ENCODE measurements at regions not wholly inside any gene's neighbourhood (a gene's known extent, or its start where the extent isn't known, plus 50 kb on each side); places are given as distances from the start of the nearest gene placed in this dataset.
"Not testable (repeated sequence)": the region's sequence is repeated elsewhere in the genome, so short reads cannot be mapped to it uniquely, and the experiment has no call there.

DNA sequence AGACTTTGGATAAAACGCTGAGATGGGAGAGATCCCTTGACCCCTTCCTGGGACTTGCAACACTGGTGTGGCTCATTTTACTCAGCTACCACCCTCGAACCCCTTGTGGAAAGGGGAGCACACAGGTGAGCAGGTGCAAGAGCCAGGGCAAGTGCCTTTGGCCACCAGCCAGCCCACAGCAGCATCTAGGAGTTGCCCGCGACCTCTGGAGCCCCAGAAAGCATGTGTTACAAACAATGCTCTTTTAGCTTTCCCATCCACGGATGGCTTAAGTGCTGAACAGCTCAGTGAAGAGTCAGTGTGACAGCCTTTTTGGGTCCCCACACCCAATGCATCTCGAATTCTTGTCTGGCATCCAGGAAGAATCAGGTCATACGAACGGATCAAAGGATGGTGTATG is 197.8 kb downstream of the MEMO1 start:
- DNase-seq (ENCODE audit: low read depth) = no peak
- TF ChIP-seq, protein P1, sequence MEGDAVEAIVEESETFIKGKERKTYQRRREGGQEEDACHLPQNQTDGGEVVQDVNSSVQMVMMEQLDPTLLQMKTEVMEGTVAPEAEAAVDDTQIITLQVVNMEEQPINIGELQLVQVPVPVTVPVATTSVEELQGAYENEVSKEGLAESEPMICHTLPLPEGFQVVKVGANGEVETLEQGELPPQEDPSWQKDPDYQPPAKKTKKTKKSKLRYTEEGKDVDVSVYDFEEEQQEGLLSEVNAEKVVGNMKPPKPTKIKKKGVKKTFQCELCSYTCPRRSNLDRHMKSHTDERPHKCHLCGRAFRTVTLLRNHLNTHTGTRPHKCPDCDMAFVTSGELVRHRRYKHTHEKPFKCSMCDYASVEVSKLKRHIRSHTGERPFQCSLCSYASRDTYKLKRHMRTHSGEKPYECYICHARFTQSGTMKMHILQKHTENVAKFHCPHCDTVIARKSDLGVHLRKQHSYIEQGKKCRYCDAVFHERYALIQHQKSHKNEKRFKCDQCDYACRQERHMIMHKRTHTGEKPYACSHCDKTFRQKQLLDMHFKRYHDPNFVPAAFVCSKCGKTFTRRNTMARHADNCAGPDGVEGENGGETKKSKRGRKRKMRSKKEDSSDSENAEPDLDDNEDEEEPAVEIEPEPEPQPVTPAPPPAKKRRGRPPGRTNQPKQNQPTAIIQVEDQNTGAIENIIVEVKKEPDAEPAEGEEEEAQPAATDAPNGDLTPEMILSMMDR (conservative IDR thresholded peaks at IDR 0.05; ENCODE audit: control insufficient read depth, insufficient read depth, low read depth, low read length) = no peak

GRCh38 chr2:31812051-31812798 is 198.6 kb downstream of the MEMO1 start:
- DNase-seq (ENCODE audit: low read depth) = peak; percentile 15
- TF ChIP-seq, protein P1 (conservative IDR thresholded peaks at IDR 0.05; ENCODE audit: control insufficient read depth, insufficient read depth, low read depth, low read length) = no peak
- H3K4me3 ChIP-seq (ENCODE audit: control insufficient read depth, low read depth, low read length) = no peak overlapping the region

More for the DNA sequence above, 197.8 kb downstream of the MEMO1 start:
- no peak overlapping the region for H3K4me3 ChIP-seq (ENCODE audit: control insufficient read depth, low read depth, low read length)

DNA sequence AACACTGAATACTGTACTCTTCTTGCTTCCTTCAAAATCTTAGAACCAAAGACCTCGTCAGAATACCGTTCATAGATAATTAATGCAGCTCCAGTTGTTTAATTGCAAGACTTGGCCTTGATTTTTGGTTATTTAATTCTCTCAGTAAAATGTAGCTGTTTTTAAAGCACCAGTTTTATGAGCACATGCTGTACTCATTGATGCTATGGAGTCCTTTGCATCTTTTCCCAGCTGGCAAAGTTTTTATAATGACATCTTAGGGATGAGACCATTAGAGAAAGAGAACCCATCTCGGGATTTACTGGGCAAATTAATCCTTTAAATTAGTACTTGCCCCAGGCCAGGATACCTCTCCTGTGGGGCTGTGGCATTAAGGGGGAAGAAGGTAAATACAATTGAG is 199.3 kb downstream of the MEMO1 start:
- no peak for DNase-seq (ENCODE audit: low read depth)
- TF ChIP-seq, protein P1 (conservative IDR thresholded peaks at IDR 0.05; ENCODE audit: control insufficient read depth, insufficient read depth, low read depth, low read length) = no peak
- no peak overlapping the region for H3K4me3 ChIP-seq (ENCODE audit: control insufficient read depth, low read depth, low read length)

DNA sequence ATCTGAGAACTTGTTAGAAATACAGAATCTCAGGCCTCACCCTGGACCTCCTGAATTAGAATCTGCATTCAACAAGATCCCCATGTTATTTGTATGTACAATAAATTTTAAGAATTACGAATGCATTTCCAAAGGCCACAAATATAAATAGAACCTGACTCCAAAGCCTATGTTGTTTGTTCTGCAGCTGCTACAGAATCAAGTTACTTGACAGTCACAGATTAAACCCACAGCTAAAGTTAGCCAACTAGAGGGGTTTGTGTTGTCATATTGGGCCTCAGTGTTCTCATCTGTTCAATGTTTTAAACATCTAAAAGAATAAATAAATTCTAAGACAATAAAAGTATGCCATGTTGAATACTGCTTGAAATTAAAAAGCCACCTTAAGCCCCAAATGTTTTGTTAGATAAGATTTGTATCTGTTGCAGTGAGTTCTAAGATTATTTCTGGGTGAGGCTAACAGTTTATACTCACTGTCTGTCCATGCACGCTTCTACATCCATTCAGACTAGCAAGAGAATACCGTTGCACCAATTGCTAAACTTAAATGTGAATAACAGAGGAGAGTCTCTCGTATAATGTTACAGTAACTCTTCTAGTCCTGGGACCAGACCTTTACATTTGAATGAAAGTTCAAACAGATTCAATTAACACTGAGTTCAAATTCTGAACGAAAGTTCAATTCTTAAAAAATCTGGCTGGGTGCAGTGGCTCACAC is 200.4 kb downstream of the MEMO1 start:
- TF ChIP-seq, protein P1 (conservative IDR thresholded peaks at IDR 0.05; ENCODE audit: control insufficient read depth, insufficient read depth, low read depth, low read length) = no peak
- H3K4me3 ChIP-seq (ENCODE audit: control insufficient read depth, low read depth, low read length) = no peak overlapping the region
- DNase-seq (ENCODE audit: low read depth) = no peak

- no peak overlapping the region for H3K4me3 ChIP-seq (ENCODE audit: control insufficient read depth, low read depth, low read length)
- no peak for DNase-seq (ENCODE audit: low read depth)
- TF ChIP-seq, protein P1 (conservative IDR thresholded peaks at IDR 0.05; ENCODE audit: control insufficient read depth, insufficient read depth, low read depth, low read length) = no peak
These were observed 205.1 kb downstream of the MEMO1 start for GRCh38 chr2:31805688-31806087.

GRCh38 chr2:31803481-31804153 is 207.2 kb downstream of the MEMO1 start:
- not testable (repeated sequence) for H3K4me3 ChIP-seq (ENCODE audit: control insufficient read depth, low read depth, low read length); DNase-seq (ENCODE audit: low read depth)

- TF ChIP-seq, protein P1 (conservative IDR thresholded peaks at IDR 0.05; ENCODE audit: control insufficient read depth, insufficient read depth, low read depth, low read length) = no peak
- no peak for DNase-seq (ENCODE audit: low read depth)
These were observed 208.1 kb downstream of the MEMO1 start for GRCh38 chr2:31802711-31803110.

DNA sequence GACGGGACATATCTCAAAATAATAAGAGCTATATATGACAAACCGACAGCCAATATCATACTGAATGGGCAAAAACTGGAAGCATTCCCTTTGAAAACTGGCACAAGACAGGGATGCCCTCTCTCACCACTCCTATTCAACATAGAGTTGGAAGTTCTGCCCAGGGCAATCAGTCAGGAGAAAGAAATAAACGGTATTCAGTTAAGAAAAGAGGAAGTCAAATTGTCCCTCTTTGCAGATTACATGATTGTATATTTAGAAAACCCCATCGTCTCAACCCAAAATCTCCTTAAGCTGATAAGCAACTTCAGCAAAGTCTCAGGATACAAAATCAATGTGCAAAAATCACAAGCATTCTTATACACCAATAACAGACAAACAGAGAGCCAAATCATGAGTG is 211.5 kb downstream of the MEMO1 start:
- H3K4me3 ChIP-seq (ENCODE audit: control insufficient read depth, low read depth, low read length) = not testable (repeated sequence)

More at GRCh38 chr2:31802711-31803110, 208.1 kb downstream of the MEMO1 start:
- H3K4me3 ChIP-seq (ENCODE audit: control insufficient read depth, low read depth, low read length) = no peak overlapping the region

More for the DNA sequence above, 211.5 kb downstream of the MEMO1 start:
- DNase-seq (ENCODE audit: low read depth) = not testable (repeated sequence)

All from fibroblast of mammary gland (primary cell).